Thoracic aorta (tissue), 2 donors: ENCODE measurements at regions not wholly inside any gene's neighbourhood (a gene's known extent, or its start where the extent isn't known, plus 50 kb on each side); places are given as distances from the start of the nearest gene placed in this dataset.

Experiments used
- ATAC-seq: fragments of 150-250 bp; one replicate; pipeline ENCODE4 v1.8.0; 2017; ENCODE audit warnings: low read depth; ENCODE audit not compliant: insufficient number of reproducible peaks, low FRiP score
- DNase-seq: peaks from one replicate; pipeline ENCODE4 v3.0.0-alpha.2; 2020; ENCODE audit warnings: low spot score
- H3K27ac ChIP-seq, 2 donors: fragments of 200-600 bp; sonication (generic); 1 replicate in 1 of 2; 2 replicates in 1 of 2; pipeline ENCODE4 v1.5.1; 2016; ENCODE audit warnings: mild to moderate bottlenecking in 2 of 2, moderate library complexity in 2 of 2
- H3K27me3 ChIP-seq: fragments of 200-600 bp; sonication (generic); replicated peaks from 2 replicates; pipeline ENCODE4 v1.6.0; 2016; ENCODE audit warnings: mild to moderate bottlenecking; ENCODE audit not compliant: insufficient read depth
- H3K36me3 ChIP-seq: fragments of 200-600 bp; sonication (generic); one replicate; pipeline ENCODE4 v1.5.1; 2016
- H3K4me1 ChIP-seq, 2 donors: fragments of 200-600 bp; sonication (generic); 1 replicate in 1 of 2; 2 replicates in 1 of 2; pipeline versions ENCODE4 v1.5.1 to v1.6.0; 2016; ENCODE audit warnings: low read depth in 2 of 2, mild to moderate bottlenecking in 1 of 2; ENCODE audit not compliant: control insufficient read depth in 1 of 2
- H3K4me3 ChIP-seq: fragments of 200-600 bp; sonication (generic); 2 replicates; pipeline ENCODE4 v1.5.1; 2016; ENCODE audit warnings: mild to moderate bottlenecking
- H3K9me3 ChIP-seq: fragments of 200-600 bp; sonication (generic); 2 replicates; pipeline ENCODE4 v1.5.1; 2016
- CTCF ChIP-seq: fragments of 200-600 bp; sonication (generic); IDR thresholded peaks from one replicate; pipeline ENCODE4 v1.5.1; 2019; ENCODE audit warnings: antibody characterized with exemption

GRCh38 chr3:72012363-72012762, 227.4 kb upstream of the PROK2 start:
- Histone ChIP-seq H3K36me3 (no peaks in the 10 kb centered on the region), H3K9me3 (no peaks in the 10 kb centered on the region), H3K4me1 (no peaks in the 10 kb centered on the region), H3K27me3 (no peaks in the 10 kb centered on the region), H3K4me3 (no peak overlapping the region), H3K27ac (no peak overlapping the region)
- ATAC-seq (no peak), DNase-seq (no peak)
- no peak for TF ChIP-seq CTCF

GRCh38 chr3:72011485-72011884, 226.5 kb upstream of the PROK2 start:
- H3K4me3 ChIP-seq = no peak overlapping the region
- H3K27me3 ChIP-seq = no peaks in the 10 kb centered on the region
- H3K4me1 ChIP-seq = no peaks in the 10 kb centered on the region
- DNase-seq = no peak
- no peak for ATAC-seq
- no peak for TF ChIP-seq CTCF
- H3K27ac ChIP-seq = no peak overlapping the region
- H3K9me3 ChIP-seq = no peaks in the 10 kb centered on the region
- no peaks in the 10 kb centered on the region for H3K36me3 ChIP-seq

- TF ChIP-seq CTCF = no peak
- ATAC-seq = no peak
- no peak for DNase-seq
These were observed 225.0 kb upstream of the PROK2 start for GRCh38 chr3:72009851-72010443.

GRCh38 chr3:72008226-72008996, 223.5 kb upstream of the PROK2 start:
- Histone ChIP-seq H3K4me1 (no peaks in the 10 kb centered on the region), H3K36me3 (no peaks in the 10 kb centered on the region), H3K27ac (no peak overlapping the region), H3K4me3 (no peak overlapping the region), H3K27me3 (no peaks in the 10 kb centered on the region), H3K9me3 (no peaks in the 10 kb centered on the region)
- TF ChIP-seq CTCF = no peak
- no peak for DNase-seq
- no peak for ATAC-seq

More at GRCh38 chr3:72009851-72010443, 225.0 kb upstream of the PROK2 start:
- H3K36me3 ChIP-seq = no peaks in the 10 kb centered on the region
- H3K27me3 ChIP-seq = no peaks in the 10 kb centered on the region
- no peaks in the 10 kb centered on the region for H3K9me3 ChIP-seq
- H3K4me1 ChIP-seq = no peaks in the 10 kb centered on the region
- no peak overlapping the region for H3K4me3 ChIP-seq
- H3K27ac ChIP-seq = no peak overlapping the region

GRCh38 chr3:72006631-72007556, 221.9 kb upstream of the PROK2 start:
- DNase-seq = no peak
- Histone ChIP-seq H3K36me3 (no peaks in the 10 kb centered on the region), H3K4me3 (no peak overlapping the region), H3K9me3 (no peaks in the 10 kb centered on the region), H3K27me3 (no peaks in the 10 kb centered on the region), H3K4me1 (no peaks in the 10 kb centered on the region), H3K27ac (no peak overlapping the region)
- no peak for TF ChIP-seq CTCF
- ATAC-seq = no peak
